Vagina (tissue), 2 donors: ENCODE measurements at regions not wholly inside any gene's neighbourhood (a gene's known extent, or its start where the extent isn't known, plus 50 kb on each side); places are given as distances from the start of the nearest gene placed in this dataset.

Source experiments
- DNase-seq, 2 donors: peaks; one replicate each; pipeline ENCODE4 v3.0.0-alpha.2; 2017; ENCODE audit errors: extremely low spot score in 2 of 2
- H3K27ac ChIP-seq: fragments of 200-600 bp; sonication (generic); one replicate; pipeline ENCODE4 v1.5.1; 2019
- H3K27me3 ChIP-seq: fragments of 200-600 bp; sonication (generic); one replicate; pipeline ENCODE4 v1.5.1; 2019
- H3K36me3 ChIP-seq, 2 donors: fragments of 200-600 bp; sonication (generic); one replicate each; pipeline ENCODE4 v1.5.1; 2017 to 2019
- H3K4me1 ChIP-seq: fragments of 200-600 bp; sonication (generic); one replicate; pipeline ENCODE4 v1.5.1; 2019
- H3K4me3 ChIP-seq, 2 donors: fragments of 200-600 bp; sonication (generic); 1 replicate in 1 of 2; 2 replicates in 1 of 2; pipeline ENCODE4 v1.5.1; 2016 to 2019
- H3K9me3 ChIP-seq: fragments of 200-600 bp; sonication (generic); one replicate; pipeline ENCODE4 v1.5.1; 2019
- POLR2A ChIP-seq, 2 donors: fragments of 450-650 bp; IDR thresholded peaks; one replicate each; pipeline ENCODE4 v1.6.1; 2017; ENCODE audit warnings: antibody characterized with exemption in 2 of 2, mild to moderate bottlenecking in 2 of 2, moderate library complexity in 2 of 2
- POLR2AphosphoS5 ChIP-seq, 2 donors: sonication (generic); formaldehyde crosslinking; IDR thresholded peaks; one replicate each; pipeline ENCODE4 v1.9.0; 2017; ENCODE audit warnings: antibody characterized with exemption in 2 of 2, mild to moderate bottlenecking in 2 of 2, low read depth in 1 of 2; ENCODE audit not compliant: insufficient read depth in 1 of 2
- intact Hi-C: fragments of 100-400 bp; cut with DNase I; formaldehyde crosslinking; loops from one replicate; pipeline ENCODE4 v1.15.1; 2023
- TF ChIP-seq, protein P1 (sequence below), 3 experiments: fragments of 450-650 bp in 2 of 3; fragments of 200-600 bp in 1 of 3; sonication (generic) in 1 of 3; IDR thresholded peaks; one replicate each; pipeline ENCODE4 v1.5.1; 2017 to 2019; ENCODE audit warnings: antibody characterized with exemption in 3 of 3, mild to moderate bottlenecking in 2 of 3, moderate library complexity in 2 of 3

- DNase-seq: peak in 1 of 2 donors; percentile 47
- intact Hi-C loops: no loop called here
- H3K9me3 ChIP-seq: no peaks in the 10 kb centered on the region
- no peak overlapping the region for H3K4me3 ChIP-seq
- no peak overlapping the region for H3K27ac ChIP-seq
- H3K27me3 ChIP-seq: no peaks in the 10 kb centered on the region
- TF ChIP-seq POLR2AphosphoS5 (IDR thresholded peaks at IDR 0.05; ENCODE audit: insufficient read depth in 1 of 2, low read depth in 1 of 2) (no peak), POLR2A (IDR thresholded peaks at IDR 0.05) (no peak)
- TF ChIP-seq, protein P1, sequence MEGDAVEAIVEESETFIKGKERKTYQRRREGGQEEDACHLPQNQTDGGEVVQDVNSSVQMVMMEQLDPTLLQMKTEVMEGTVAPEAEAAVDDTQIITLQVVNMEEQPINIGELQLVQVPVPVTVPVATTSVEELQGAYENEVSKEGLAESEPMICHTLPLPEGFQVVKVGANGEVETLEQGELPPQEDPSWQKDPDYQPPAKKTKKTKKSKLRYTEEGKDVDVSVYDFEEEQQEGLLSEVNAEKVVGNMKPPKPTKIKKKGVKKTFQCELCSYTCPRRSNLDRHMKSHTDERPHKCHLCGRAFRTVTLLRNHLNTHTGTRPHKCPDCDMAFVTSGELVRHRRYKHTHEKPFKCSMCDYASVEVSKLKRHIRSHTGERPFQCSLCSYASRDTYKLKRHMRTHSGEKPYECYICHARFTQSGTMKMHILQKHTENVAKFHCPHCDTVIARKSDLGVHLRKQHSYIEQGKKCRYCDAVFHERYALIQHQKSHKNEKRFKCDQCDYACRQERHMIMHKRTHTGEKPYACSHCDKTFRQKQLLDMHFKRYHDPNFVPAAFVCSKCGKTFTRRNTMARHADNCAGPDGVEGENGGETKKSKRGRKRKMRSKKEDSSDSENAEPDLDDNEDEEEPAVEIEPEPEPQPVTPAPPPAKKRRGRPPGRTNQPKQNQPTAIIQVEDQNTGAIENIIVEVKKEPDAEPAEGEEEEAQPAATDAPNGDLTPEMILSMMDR (IDR thresholded peaks at IDR 0.05): no peak
- no peaks in the 10 kb centered on the region for H3K4me1 ChIP-seq
- H3K36me3 ChIP-seq: no peaks in the 10 kb centered on the region
Measured at GRCh38 chr9:38286357-38286756, 106.1 kb upstream of the ALDH1B1 start.

GRCh38 chr9:38285236-38285635 is 107.3 kb upstream of the ALDH1B1 start:
- TF ChIP-seq POLR2AphosphoS5 (IDR thresholded peaks at IDR 0.05; ENCODE audit: insufficient read depth in 1 of 2, low read depth in 1 of 2): no peak
- TF ChIP-seq POLR2A (IDR thresholded peaks at IDR 0.05): no peak
- TF ChIP-seq, protein P1 (IDR thresholded peaks at IDR 0.05): no peak
- no peaks in the 10 kb centered on the region for H3K4me1 ChIP-seq
- intact Hi-C loops: no loop called here
- no peaks in the 10 kb centered on the region for H3K36me3 ChIP-seq
- DNase-seq: peak in 1 of 2 donors; percentile 27
- no peak overlapping the region for H3K4me3 ChIP-seq
- H3K27me3 ChIP-seq: no peaks in the 10 kb centered on the region
- no peaks in the 10 kb centered on the region for H3K9me3 ChIP-seq
- no peak overlapping the region for H3K27ac ChIP-seq

DNA sequence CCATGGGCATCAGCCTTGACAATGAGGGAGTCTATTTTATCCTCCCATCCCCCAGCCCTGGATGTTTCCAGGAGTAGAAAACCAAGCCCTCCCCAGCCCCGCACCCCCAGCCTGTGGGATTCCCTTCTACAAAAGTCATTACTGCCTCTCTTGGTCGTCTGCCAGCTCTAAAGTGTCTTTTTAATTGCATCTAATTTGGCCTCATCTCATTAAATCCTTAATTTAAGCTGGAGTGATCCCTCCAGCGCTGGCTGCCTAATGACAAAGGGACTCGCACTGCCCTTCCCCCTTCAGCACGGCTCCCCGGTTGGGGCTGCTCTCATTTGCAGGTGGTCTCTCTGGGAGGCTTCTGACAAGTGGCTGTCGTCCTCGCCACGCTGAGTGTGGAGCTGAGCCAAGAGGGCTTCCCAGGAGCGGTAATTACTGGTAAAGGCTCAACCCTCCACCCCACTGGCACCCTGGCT is 107.9 kb upstream of the ALDH1B1 start:
- Histone ChIP-seq H3K9me3 (no peaks in the 10 kb centered on the region), H3K4me1 (no peaks in the 10 kb centered on the region), H3K27ac (no peak overlapping the region), H3K36me3 (no peaks in the 10 kb centered on the region), H3K4me3 (no peak overlapping the region), H3K27me3 (no peaks in the 10 kb centered on the region)
- peak in 1 of 2 donors; percentile 67 for DNase-seq
- TF ChIP-seq, protein P1 (IDR thresholded peaks at IDR 0.05): no peak
- no peak for TF ChIP-seq POLR2A (IDR thresholded peaks at IDR 0.05)
- TF ChIP-seq POLR2AphosphoS5 (IDR thresholded peaks at IDR 0.05; ENCODE audit: insufficient read depth in 1 of 2, low read depth in 1 of 2): no peak
- intact Hi-C loops: no loop called here

GRCh38 chr9:38284039-38284575 is 108.4 kb upstream of the ALDH1B1 start:
- no peaks in the 10 kb centered on the region for H3K4me1 ChIP-seq
- no peaks in the 10 kb centered on the region for H3K36me3 ChIP-seq
- no peaks in the 10 kb centered on the region for H3K27me3 ChIP-seq
- peak; percentile 47 to 72 for DNase-seq
- H3K4me3 ChIP-seq: no peak overlapping the region
- H3K9me3 ChIP-seq: no peaks in the 10 kb centered on the region
- no peak overlapping the region for H3K27ac ChIP-seq
- TF ChIP-seq, protein P1 (IDR thresholded peaks at IDR 0.05): no peak
- TF ChIP-seq POLR2A (IDR thresholded peaks at IDR 0.05) (no peak), POLR2AphosphoS5 (IDR thresholded peaks at IDR 0.05; ENCODE audit: insufficient read depth in 1 of 2, low read depth in 1 of 2) (no peak)
- intact Hi-C loops: no loop called here

GRCh38 chr9:38282756-38283155 is 109.7 kb upstream of the ALDH1B1 start:
- Histone ChIP-seq H3K4me1 (no peaks in the 10 kb centered on the region), H3K9me3 (no peaks in the 10 kb centered on the region), H3K27ac (no peak overlapping the region), H3K27me3 (no peaks in the 10 kb centered on the region), H3K4me3 (no peak overlapping the region), H3K36me3 (no peaks in the 10 kb centered on the region)
- no peak for TF ChIP-seq POLR2AphosphoS5 (IDR thresholded peaks at IDR 0.05; ENCODE audit: insufficient read depth in 1 of 2, low read depth in 1 of 2)
- TF ChIP-seq, protein P1 (IDR thresholded peaks at IDR 0.05): no peak
- no peak for TF ChIP-seq POLR2A (IDR thresholded peaks at IDR 0.05)
- DNase-seq: peak; percentile 67 to 79
- intact Hi-C loops: no loop called here
